LNCaP clone FGC (cell line): ENCODE measurements at regions not wholly inside any gene's neighbourhood (a gene's known extent, or its start where the extent isn't known, plus 50 kb on each side); places are given as distances from the start of the nearest gene placed in this dataset.

Experiments used
- DNase-seq: peaks from one replicate; pipeline ENCODE4 v3.0.0-alpha.2; 2011; ENCODE audit warnings: low read depth
- H3K4me3 ChIP-seq: 2 replicates; pipeline ENCODE4 v1.5.1; 2011; ENCODE audit warnings: mild to moderate bottlenecking, low read depth, low read length, control low read depth
- CTCF ChIP-seq: IDR thresholded peaks from 2 replicates; pipeline ENCODE4 v1.5.1; 2012; ENCODE audit warnings: mild to moderate bottlenecking; ENCODE audit not compliant: control insufficient read depth, insufficient read depth; ENCODE audit errors: extremely low read depth

- DNase-seq: peak; percentile 88
- TF ChIP-seq CTCF: no peak
- H3K4me3 ChIP-seq: peak overlapping the region; percentile 21
Observed at GRCh38 chr13:34335014-34336007, 517.4 kb downstream of the RFC3 start.

DNA sequence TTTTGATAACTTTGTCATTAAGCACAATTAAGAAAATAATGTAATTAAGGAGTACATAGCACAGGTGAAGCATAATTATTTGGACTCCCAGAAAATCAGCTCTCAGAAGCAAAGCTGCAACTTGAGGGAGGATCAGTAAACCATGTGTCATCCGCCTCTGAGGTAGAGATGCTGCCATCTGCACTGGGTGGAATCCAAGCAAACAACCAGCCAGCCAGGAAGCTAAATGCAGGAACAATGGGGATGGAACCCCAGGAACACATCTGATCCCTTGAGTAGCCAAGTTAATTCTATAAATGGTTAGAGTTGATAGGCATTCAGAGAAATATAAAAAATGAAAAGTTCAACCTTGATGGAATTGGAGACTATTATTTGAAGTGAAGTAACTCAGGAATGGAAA lies 520.2 kb downstream of the RFC3 start:
- DNase-seq: no peak
- no peak overlapping the region for H3K4me3 ChIP-seq
- TF ChIP-seq CTCF: no peak

DNA sequence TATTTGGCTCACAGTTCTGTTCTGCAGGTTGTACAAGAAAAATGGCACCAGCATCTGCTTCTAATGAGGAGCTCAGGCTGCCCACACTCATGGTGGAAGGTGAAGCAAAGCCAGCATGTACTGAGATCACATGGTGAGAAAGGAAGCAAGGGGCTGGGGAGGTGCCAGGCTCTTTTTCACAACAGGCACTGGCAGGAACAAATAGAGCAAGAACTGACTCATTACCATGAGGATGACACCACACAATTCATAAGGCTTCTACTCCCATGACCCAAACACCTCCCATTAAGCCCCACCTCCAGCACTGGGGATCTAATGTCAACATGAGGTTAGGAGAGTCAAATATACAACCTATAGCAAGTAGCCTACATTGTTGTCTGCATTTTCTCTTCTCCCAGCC lies 522.6 kb downstream of the RFC3 start:
- no peak for DNase-seq
- H3K4me3 ChIP-seq: no peak overlapping the region
- no peak for TF ChIP-seq CTCF

DNA sequence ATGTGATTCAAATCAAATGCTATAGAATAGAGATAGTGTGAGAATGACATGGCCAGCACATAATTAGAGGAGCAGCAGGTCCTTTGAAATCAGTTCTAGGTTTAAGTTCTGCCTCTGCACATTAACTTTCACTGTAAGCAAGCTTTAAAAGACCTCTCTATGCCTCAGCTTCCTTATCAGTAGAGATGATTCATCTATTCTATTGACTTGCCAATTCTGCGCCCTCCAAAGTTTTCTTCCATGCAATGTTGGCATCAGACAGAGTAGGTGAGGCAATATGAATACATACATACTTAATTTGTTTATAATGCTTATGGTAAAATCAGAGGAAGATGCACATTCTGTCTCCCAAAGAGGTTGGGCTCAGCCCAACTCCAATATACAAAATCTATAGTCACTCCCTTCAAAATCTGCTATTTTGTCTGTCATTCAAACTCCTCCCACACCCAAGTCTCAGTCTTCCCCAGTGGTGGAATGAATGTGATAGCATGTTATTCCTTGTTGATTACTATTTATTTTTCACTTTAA lies 525.5 kb downstream of the RFC3 start:
- H3K4me3 ChIP-seq: no peak overlapping the region
- no peak for TF ChIP-seq CTCF
- no peak for DNase-seq

DNA sequence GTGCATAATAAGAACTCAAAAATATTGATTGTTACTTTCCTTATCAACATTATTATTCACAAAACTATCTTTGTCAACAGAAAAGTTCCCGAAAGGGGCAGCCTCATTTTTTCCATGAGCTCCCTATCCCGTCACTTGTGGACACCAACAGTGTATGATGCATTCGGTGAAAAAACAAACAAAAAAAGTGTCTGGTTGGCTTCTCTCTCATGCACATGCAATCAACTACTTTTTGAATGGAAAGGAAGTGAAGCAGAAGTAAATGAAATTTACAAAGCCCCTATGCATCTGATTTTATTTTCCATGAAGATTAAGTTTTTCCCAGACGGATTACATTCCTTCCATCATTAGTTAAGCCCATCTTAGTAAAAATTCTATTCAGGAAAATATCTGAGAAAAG lies 526.9 kb downstream of the RFC3 start:
- TF ChIP-seq CTCF: no peak
- DNase-seq: no peak
- H3K4me3 ChIP-seq: no peak overlapping the region

GRCh38 chr13:34345258-34345965 lies 527.5 kb downstream of the RFC3 start:
- H3K4me3 ChIP-seq: no peak overlapping the region
- no peak for DNase-seq
- TF ChIP-seq CTCF: no peak
